HL-60 (cell line): ENCODE measurements at regions not wholly inside any gene's neighbourhood (a gene's known extent, or its start where the extent isn't known, plus 50 kb on each side); places are given as distances from the start of the nearest gene placed in this dataset.

Experiments used
- SPI1 ChIP-seq: IDR thresholded peaks from 2 replicates; pipeline ENCODE4 v1.6.1; 2012; ENCODE audit warnings: low read depth, mild to moderate bottlenecking, borderline replicate concordance
- TF ChIP-seq, protein P1 (sequence below): IDR thresholded peaks from 2 replicates; pipeline ENCODE4 v1.6.1; 2012; ENCODE audit warnings: low read depth; ENCODE audit not compliant: insufficient replicate concordance
- TF ChIP-seq, protein P2 (sequence below): IDR thresholded peaks from one replicate; pipeline ENCODE4 v1.5.1; 2011; ENCODE audit warnings: low read length, control low read depth, inconsistent platforms; ENCODE audit not compliant: insufficient read depth

DNA sequence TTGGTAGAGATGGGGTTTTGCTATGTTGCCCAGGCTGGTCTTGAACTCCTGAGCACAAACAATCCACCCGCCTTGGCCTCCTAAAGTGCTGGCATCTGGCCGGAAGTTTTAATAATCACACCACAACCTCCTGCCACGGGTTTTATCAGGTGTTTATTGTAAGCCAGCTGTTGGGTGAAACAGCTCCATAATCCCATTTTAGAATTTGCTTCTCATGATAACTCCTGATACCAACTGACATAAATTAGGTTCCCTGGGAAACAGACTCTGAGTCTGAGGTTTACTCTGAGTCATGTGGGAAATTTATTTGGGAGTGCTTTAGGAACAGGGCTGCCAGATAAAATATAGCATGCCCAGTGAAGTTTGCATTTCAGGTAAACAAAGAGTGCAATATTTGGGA lies 122.6 kb upstream of the MED13 start:
- TF ChIP-seq, protein P1, sequence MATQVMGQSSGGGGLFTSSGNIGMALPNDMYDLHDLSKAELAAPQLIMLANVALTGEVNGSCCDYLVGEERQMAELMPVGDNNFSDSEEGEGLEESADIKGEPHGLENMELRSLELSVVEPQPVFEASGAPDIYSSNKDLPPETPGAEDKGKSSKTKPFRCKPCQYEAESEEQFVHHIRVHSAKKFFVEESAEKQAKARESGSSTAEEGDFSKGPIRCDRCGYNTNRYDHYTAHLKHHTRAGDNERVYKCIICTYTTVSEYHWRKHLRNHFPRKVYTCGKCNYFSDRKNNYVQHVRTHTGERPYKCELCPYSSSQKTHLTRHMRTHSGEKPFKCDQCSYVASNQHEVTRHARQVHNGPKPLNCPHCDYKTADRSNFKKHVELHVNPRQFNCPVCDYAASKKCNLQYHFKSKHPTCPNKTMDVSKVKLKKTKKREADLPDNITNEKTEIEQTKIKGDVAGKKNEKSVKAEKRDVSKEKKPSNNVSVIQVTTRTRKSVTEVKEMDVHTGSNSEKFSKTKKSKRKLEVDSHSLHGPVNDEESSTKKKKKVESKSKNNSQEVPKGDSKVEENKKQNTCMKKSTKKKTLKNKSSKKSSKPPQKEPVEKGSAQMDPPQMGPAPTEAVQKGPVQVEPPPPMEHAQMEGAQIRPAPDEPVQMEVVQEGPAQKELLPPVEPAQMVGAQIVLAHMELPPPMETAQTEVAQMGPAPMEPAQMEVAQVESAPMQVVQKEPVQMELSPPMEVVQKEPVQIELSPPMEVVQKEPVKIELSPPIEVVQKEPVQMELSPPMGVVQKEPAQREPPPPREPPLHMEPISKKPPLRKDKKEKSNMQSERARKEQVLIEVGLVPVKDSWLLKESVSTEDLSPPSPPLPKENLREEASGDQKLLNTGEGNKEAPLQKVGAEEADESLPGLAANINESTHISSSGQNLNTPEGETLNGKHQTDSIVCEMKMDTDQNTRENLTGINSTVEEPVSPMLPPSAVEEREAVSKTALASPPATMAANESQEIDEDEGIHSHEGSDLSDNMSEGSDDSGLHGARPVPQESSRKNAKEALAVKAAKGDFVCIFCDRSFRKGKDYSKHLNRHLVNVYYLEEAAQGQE: no peak
- TF ChIP-seq SPI1: no peak
- TF ChIP-seq, protein P2, sequence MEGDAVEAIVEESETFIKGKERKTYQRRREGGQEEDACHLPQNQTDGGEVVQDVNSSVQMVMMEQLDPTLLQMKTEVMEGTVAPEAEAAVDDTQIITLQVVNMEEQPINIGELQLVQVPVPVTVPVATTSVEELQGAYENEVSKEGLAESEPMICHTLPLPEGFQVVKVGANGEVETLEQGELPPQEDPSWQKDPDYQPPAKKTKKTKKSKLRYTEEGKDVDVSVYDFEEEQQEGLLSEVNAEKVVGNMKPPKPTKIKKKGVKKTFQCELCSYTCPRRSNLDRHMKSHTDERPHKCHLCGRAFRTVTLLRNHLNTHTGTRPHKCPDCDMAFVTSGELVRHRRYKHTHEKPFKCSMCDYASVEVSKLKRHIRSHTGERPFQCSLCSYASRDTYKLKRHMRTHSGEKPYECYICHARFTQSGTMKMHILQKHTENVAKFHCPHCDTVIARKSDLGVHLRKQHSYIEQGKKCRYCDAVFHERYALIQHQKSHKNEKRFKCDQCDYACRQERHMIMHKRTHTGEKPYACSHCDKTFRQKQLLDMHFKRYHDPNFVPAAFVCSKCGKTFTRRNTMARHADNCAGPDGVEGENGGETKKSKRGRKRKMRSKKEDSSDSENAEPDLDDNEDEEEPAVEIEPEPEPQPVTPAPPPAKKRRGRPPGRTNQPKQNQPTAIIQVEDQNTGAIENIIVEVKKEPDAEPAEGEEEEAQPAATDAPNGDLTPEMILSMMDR: no peak
